WERI-Rb-1 (cell line): ENCODE measurements at regions not wholly inside any gene's neighbourhood (a gene's known extent, or its start where the extent isn't known, plus 50 kb on each side); places are given as distances from the start of the nearest gene placed in this dataset.

Source experiments
- DNase-seq: peaks from one replicate; pipeline ENCODE4 v3.0.0-alpha.2; 2020
- H3K27ac ChIP-seq: fragments of 250-450 bp; sonication (Bioruptor Pico); 2 replicates; pipeline ENCODE4 v1.5.1; 2020; ENCODE audit warnings: mild to moderate bottlenecking, moderate library complexity
- H3K27me3 ChIP-seq: fragments of 250-450 bp; sonication (Bioruptor Pico); 2 replicates; pipeline ENCODE4 v1.5.1; 2021; ENCODE audit warnings: mild to moderate bottlenecking, low read depth, moderate library complexity; ENCODE audit not compliant: insufficient read depth, severe bottlenecking
- H3K36me3 ChIP-seq: fragments of 250-450 bp; sonication (Bioruptor Pico); 2 replicates; pipeline ENCODE4 v1.5.1; 2020; ENCODE audit warnings: mild to moderate bottlenecking, moderate library complexity
- H3K4me3 ChIP-seq: 2 replicates; pipeline ENCODE4 v1.5.1; 2011; ENCODE audit warnings: low read depth, mild to moderate bottlenecking, control low read depth, low read length
- H3K9me3 ChIP-seq: fragments of 250-450 bp; sonication (Bioruptor Pico); 2 replicates; pipeline ENCODE4 v1.5.1; 2021; ENCODE audit warnings: mild to moderate bottlenecking, moderate library complexity; ENCODE audit not compliant: severe bottlenecking
- TF ChIP-seq, protein P1 (sequence below): IDR thresholded peaks from 2 replicates; pipeline ENCODE4 v1.5.1; 2011; ENCODE audit warnings: low read depth, mild to moderate bottlenecking, control low read depth, inconsistent platforms, low read length

DNA sequence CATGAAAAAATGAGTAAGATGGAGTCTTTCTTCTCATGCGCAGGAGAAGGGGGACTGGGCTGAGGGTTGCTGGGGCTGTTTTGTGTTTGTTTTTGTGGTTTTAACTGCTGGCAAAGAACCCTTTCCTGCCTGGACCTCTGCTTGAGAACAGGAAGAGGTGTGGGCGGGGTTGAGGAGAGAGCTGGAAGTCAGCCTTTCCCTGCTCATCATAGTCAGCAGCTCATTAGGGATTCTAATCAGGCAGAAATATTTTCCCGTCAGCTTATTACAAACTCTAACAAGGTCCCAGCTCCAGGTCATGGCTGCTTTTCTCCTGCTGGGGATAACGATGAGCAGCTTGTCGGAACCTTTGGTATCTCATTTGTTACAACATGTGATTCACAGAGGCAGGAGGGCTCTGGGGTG is 185.0 kb upstream of the NRXN3 start:
- no peak for DNase-seq
- Histone ChIP-seq H3K27me3 (no peaks in the 10 kb centered on the region), H3K9me3 (no peaks in the 10 kb centered on the region), H3K4me3 (no peak overlapping the region), H3K36me3 (no peaks in the 10 kb centered on the region), H3K27ac (no peak overlapping the region)
- TF ChIP-seq, protein P1, sequence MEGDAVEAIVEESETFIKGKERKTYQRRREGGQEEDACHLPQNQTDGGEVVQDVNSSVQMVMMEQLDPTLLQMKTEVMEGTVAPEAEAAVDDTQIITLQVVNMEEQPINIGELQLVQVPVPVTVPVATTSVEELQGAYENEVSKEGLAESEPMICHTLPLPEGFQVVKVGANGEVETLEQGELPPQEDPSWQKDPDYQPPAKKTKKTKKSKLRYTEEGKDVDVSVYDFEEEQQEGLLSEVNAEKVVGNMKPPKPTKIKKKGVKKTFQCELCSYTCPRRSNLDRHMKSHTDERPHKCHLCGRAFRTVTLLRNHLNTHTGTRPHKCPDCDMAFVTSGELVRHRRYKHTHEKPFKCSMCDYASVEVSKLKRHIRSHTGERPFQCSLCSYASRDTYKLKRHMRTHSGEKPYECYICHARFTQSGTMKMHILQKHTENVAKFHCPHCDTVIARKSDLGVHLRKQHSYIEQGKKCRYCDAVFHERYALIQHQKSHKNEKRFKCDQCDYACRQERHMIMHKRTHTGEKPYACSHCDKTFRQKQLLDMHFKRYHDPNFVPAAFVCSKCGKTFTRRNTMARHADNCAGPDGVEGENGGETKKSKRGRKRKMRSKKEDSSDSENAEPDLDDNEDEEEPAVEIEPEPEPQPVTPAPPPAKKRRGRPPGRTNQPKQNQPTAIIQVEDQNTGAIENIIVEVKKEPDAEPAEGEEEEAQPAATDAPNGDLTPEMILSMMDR: no peak

- Histone ChIP-seq H3K36me3 (no peaks in the 10 kb centered on the region), H3K4me3 (no peak overlapping the region)
Observed at GRCh38 chr14:77986773-77987172, 183.4 kb upstream of the NRXN3 start.

GRCh38 chr14:77988096-77988870 is 181.9 kb upstream of the NRXN3 start:
- Histone ChIP-seq H3K36me3 (no peaks in the 10 kb centered on the region), H3K9me3 (no peaks in the 10 kb centered on the region), H3K4me3 (no peak overlapping the region), H3K27ac (peak overlapping the region; percentile 79), H3K27me3 (no peaks in the 10 kb centered on the region)
- DNase-seq: peak; percentile 57
- TF ChIP-seq, protein P1: no peak

More at GRCh38 chr14:77986773-77987172, 183.4 kb upstream of the NRXN3 start:
- no peak for DNase-seq
- Histone ChIP-seq H3K9me3 (no peaks in the 10 kb centered on the region), H3K27me3 (no peaks in the 10 kb centered on the region), H3K27ac (no peak overlapping the region)
- TF ChIP-seq, protein P1: no peak

- no peaks in the 10 kb centered on the region for H3K9me3 ChIP-seq
- no peaks in the 10 kb centered on the region for H3K36me3 ChIP-seq
- H3K4me3 ChIP-seq: peak overlapping the region; percentile 22; the same call in 1 of the 2 replicates
- no peaks in the 10 kb centered on the region for H3K27me3 ChIP-seq
- H3K27ac ChIP-seq: peak overlapping the region; percentile 79
- TF ChIP-seq, protein P1: no peak
- DNase-seq: peak; percentile 45
Observed at GRCh38 chr14:77988970-77989369, 181.2 kb upstream of the NRXN3 start.

DNA sequence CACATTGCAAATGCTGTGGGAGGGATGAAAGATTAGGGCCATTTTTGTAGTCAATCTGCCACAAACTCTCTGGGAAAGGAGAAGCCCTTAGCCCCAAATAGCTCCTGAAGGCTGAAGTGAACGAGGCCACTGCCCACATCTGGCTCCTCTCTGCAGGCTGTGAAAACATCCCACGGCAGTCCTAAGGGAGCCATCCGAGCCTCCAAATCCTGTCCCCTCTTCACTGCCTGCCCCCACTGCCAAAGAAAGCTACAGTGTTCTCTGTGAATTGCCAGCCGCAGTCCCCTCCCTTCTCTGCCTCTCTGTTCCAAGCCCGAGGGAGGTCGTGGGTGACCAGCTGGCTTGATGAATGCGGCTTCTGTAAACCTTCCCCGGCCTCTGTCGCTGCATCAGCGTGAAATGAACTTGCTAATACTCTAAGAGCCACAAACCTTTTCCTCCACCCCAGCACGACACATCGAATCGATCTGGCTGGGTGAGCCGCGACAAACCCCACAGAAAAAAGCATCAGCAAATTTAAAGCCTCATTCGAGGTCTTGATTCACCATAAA is 180.7 kb upstream of the NRXN3 start:
- peak; percentile 78 for DNase-seq
- peak overlapping the region; percentile 22 for H3K4me3 ChIP-seq
- H3K27me3 ChIP-seq: no peaks in the 10 kb centered on the region
- TF ChIP-seq, protein P1: no peak
- H3K9me3 ChIP-seq: no peaks in the 10 kb centered on the region
- peak overlapping the region; percentile 79 for H3K27ac ChIP-seq
- no peaks in the 10 kb centered on the region for H3K36me3 ChIP-seq
